ENCODE measurements at regions not wholly inside any gene's neighbourhood (a gene's known extent, or its start where the extent isn't known, plus 50 kb on each side); places are given as distances from the start of the nearest gene placed in this dataset.
"Not testable (repeated sequence)": the region's sequence is repeated elsewhere in the genome, so short reads cannot be mapped to it uniquely, and the experiment has no call there.

DNA sequence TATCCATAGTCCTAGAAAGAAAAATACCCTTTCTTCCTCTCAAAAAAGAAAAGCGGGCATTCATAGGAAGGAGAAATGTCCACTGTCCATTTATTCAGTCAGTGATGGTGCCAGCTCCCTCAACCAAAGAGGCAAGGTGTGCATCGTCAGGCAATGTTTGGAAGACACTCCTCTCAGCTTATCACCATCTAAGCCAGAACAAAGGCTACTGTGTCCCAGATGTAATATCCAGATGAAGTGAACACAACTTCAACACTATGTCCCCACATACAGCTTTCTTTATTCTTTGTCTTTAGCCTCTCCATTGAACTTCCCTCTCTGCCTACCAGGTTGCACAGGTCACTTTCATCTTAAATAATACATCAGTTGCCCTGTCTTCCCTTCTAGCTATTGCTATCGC is 131.4 kb upstream of the RNF32 start:
- DNase-seq (ENCODE audit: low read depth) (no peak), FAIRE-seq (no peak)
- Histone ChIP-seq H3K36me3 (ENCODE audit: control insufficient read depth, insufficient read depth, low read length) (no peaks in the 10 kb centered on the region), H3K4me3 (ENCODE audit: low read depth, low read length) (no peak overlapping the region), H3K27me3 (ENCODE audit: control insufficient read depth, insufficient read depth, low read length) (no peaks in the 10 kb centered on the region)
- TF ChIP-seq, protein P1, sequence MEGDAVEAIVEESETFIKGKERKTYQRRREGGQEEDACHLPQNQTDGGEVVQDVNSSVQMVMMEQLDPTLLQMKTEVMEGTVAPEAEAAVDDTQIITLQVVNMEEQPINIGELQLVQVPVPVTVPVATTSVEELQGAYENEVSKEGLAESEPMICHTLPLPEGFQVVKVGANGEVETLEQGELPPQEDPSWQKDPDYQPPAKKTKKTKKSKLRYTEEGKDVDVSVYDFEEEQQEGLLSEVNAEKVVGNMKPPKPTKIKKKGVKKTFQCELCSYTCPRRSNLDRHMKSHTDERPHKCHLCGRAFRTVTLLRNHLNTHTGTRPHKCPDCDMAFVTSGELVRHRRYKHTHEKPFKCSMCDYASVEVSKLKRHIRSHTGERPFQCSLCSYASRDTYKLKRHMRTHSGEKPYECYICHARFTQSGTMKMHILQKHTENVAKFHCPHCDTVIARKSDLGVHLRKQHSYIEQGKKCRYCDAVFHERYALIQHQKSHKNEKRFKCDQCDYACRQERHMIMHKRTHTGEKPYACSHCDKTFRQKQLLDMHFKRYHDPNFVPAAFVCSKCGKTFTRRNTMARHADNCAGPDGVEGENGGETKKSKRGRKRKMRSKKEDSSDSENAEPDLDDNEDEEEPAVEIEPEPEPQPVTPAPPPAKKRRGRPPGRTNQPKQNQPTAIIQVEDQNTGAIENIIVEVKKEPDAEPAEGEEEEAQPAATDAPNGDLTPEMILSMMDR (IDR thresholded peaks at IDR 0.05; ENCODE audit: insufficient read depth, low read length, severe bottlenecking) = no peak

DNA sequence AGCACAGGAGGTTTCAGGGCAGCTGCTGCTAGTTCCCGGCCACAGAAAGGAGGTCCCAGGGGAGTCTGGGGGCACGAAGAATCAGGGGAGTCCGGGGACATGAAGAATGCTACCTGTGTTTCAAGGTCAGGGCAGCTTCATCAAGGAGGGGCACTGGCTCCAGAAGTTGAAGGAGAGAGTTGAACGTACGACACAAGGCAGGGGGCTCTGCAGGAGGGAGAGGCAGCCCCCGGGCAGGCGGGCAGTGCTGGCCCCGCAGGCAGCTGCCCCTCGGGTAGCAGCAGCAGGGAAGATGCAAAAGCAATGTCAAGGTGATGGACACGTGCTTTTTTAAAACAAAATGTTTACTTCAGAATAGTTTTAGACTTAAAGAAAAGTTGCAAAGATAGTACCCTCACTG is 134.7 kb upstream of the RNF32 start:
- no peak for DNase-seq (ENCODE audit: low read depth)
- no peak for FAIRE-seq
- TF ChIP-seq, protein P1 (IDR thresholded peaks at IDR 0.05; ENCODE audit: insufficient read depth, low read length, severe bottlenecking) = no peak
- Histone ChIP-seq H3K4me3 (ENCODE audit: low read depth, low read length) (no peak overlapping the region), H3K27me3 (ENCODE audit: control insufficient read depth, insufficient read depth, low read length) (no peaks in the 10 kb centered on the region), H3K36me3 (ENCODE audit: control insufficient read depth, insufficient read depth, low read length) (no peaks in the 10 kb centered on the region)

DNA sequence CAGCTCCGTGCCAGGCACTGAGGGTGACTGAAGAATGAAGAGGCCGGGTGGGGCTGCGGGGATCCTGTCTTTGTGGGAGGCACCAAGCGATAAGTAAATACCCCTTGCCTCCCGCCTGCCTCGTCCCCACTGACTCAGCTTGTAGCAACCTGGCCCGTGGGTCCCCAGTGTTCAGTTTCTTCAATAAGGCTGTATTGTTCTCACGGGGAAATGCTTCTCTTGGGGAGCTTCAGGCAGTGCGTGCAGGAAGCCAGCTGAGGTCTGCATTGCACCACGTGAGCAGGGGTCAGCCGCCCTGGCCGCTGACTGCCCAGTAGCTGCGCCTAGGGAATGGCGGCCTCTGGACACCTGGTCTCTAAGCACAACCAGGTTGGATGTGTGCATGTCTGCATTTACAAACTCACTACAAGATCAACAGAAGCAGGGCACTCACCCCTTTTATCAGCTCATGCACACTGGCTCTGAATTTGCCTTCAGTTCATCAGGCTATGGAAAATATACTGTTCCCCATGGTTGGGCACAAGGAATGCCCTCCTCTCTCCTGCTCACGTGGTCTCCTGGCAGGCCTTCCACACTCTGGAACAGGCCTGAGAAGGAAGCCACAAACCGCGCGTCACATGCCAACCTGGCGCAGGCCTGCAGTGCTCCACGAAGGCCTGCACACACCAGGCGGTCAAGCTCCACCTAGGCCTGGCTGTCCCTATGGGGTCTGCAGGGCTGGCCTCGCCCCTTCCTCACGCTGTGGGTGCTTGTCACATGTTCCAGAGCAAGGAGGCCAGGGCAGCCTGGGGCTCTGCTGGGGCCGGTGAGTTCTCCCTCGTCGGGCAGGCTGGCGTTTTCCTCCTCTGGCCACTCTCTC is 135.7 kb upstream of the RNF32 start:
- H3K4me3 ChIP-seq (ENCODE audit: low read depth, low read length) = no peak overlapping the region
- no peak for FAIRE-seq
- H3K36me3 ChIP-seq (ENCODE audit: control insufficient read depth, insufficient read depth, low read length) = no peaks in the 10 kb centered on the region
- TF ChIP-seq, protein P1 (IDR thresholded peaks at IDR 0.05; ENCODE audit: insufficient read depth, low read length, severe bottlenecking) = no peak
- no peak for DNase-seq (ENCODE audit: low read depth)
- H3K27me3 ChIP-seq (ENCODE audit: control insufficient read depth, insufficient read depth, low read length) = no peaks in the 10 kb centered on the region

DNA sequence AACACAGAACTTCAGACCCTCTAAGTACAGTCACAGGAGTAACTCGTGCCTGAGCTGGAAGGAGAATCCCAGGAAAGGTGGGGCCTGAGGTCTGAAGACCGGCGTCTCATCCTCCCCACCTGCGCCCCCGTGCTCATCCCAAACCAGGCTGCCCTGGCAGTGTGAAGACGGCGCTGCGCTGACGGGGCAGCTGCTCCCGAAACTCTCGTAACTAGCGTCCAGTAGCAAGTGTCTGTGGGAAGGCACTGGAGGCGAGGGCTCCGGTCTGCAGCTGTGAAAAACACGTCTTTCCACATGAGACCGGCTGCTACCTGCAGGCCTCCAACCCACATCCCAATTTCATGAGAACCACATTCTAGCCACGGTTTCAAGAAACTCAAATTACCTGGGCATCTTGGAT is 136.6 kb upstream of the RNF32 start:
- TF ChIP-seq, protein P1 (IDR thresholded peaks at IDR 0.05; ENCODE audit: insufficient read depth, low read length, severe bottlenecking) = no peak

DNA sequence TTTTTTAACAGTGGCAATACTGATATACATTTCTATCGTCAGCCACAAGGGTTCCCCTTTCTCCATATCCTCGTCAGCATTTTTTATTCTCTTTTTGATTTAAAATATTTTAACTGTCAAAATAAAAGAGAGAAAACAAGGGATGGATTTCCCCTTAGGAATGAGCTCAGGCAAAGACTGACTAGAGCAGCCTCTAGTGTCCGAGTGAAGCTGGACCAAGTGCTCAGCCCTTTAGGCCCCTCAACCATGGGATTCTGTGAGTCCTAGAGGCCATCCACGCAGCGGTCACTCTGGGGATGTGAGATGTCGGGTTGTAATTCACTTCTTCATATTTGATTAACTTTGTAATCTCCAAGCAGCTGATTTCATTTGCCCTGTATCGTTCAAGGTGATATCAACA is 137.4 kb upstream of the RNF32 start:
- H3K4me3 ChIP-seq (ENCODE audit: low read depth, low read length) = no peak overlapping the region
- no peak for DNase-seq (ENCODE audit: low read depth)
- TF ChIP-seq, protein P1 (IDR thresholded peaks at IDR 0.05; ENCODE audit: insufficient read depth, low read length, severe bottlenecking) = no peak
- FAIRE-seq = no peak
- no peaks in the 10 kb centered on the region for H3K27me3 ChIP-seq (ENCODE audit: control insufficient read depth, insufficient read depth, low read length)
- no peaks in the 10 kb centered on the region for H3K36me3 ChIP-seq (ENCODE audit: control insufficient read depth, insufficient read depth, low read length)

More for the DNA sequence above, 136.6 kb upstream of the RNF32 start:
- Histone ChIP-seq H3K4me3 (ENCODE audit: low read depth, low read length) (no peak overlapping the region), H3K27me3 (ENCODE audit: control insufficient read depth, insufficient read depth, low read length) (no peaks in the 10 kb centered on the region), H3K36me3 (ENCODE audit: control insufficient read depth, insufficient read depth, low read length) (no peaks in the 10 kb centered on the region)
- peak; percentile 64 for FAIRE-seq
- no peak for DNase-seq (ENCODE audit: low read depth)

DNA sequence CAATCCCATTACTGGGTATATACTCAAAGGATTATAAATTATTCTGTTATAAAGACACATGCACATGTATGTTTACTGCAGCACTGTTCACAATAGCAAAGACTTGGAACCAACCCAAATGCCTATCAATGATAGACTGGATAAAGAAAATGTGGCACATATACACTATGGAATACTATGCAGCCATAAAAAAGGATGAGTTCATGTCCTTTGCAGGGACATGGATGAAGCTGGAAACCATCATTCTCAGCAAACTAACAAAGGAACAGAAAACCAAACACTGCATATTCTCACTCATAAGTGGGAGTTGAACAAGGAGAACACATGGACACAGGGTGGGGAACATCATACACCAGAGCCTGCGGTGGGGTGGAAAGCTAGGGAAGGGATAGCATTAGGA is 138.8 kb upstream of the RNF32 start:
- DNase-seq (ENCODE audit: low read depth); H3K4me3 ChIP-seq (ENCODE audit: low read depth, low read length); H3K27me3 ChIP-seq (ENCODE audit: control insufficient read depth, insufficient read depth, low read length); H3K36me3 ChIP-seq (ENCODE audit: control insufficient read depth, insufficient read depth, low read length); FAIRE-seq: not testable (repeated sequence)

Data from bronchial epithelial cell (primary cell).